ENCODE measurements at regions not wholly inside any gene's neighbourhood (a gene's known extent, or its start where the extent isn't known, plus 50 kb on each side); places are given as distances from the start of the nearest gene placed in this dataset.

GRCh38 chr5:116695681-116696080 is 121.1 kb upstream of the SEMA6A start:
- no peak for DNase-seq (ENCODE audit: low spot score)

GRCh38 chr5:116686438-116686837 is 111.8 kb upstream of the SEMA6A start:
- no peak for DNase-seq (ENCODE audit: low spot score)

DNA sequence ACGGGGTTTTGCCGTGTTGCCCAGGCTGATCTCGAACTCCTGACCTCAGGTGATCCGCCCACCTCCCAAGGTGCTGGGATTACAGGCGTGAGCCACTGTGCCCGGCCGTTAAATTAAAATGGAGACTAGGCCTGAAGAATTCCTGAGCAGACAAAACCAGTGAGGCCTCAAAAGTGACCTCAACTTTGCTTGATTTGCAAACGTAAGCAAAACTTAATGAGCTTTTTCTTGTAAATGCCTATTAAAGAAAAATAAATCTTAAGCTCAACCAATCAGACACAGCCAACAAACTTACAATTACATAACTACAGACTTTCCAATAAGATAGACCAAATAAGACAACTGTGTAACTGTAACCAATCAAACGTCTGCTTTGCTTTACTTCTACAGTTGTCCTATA is 111.3 kb upstream of the SEMA6A start:
- no peak for DNase-seq (ENCODE audit: low spot score)

DNA sequence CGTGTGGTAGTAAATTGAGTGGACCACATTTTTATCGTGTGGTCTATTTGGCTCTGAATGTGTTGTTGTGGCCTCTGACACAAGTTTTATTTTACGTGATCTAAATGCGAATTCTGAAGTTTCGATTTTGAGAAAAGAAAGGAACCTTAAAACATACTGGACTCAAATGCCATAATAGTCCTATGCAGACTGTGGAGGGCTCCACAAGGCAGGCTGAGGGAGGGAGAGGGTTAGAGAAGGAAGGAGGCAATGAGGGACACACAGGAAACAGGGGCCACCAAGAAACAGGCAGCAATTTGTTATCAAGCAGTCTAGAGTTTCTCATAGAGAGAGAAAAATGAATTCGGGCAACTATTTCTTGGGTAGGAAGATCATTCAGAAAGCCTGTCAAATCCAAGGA is 110.4 kb upstream of the SEMA6A start:
- DNase-seq (ENCODE audit: low spot score) = no peak

- no peak for DNase-seq (ENCODE audit: low spot score)
Observed at GRCh38 chr5:116681334-116682013, 106.9 kb upstream of the SEMA6A start.

- DNase-seq (ENCODE audit: low spot score) = no peak
Observed at GRCh38 chr5:116675626-116675910, 100.9 kb upstream of the SEMA6A start.

- no peak for DNase-seq (ENCODE audit: low spot score)
Observed at GRCh38 chr5:116674881-116675625, 100.4 kb upstream of the SEMA6A start.

- no peak for DNase-seq (ENCODE audit: low spot score)
Observed at GRCh38 chr5:116673453-116673852, 98.8 kb upstream of the SEMA6A start.

DNA sequence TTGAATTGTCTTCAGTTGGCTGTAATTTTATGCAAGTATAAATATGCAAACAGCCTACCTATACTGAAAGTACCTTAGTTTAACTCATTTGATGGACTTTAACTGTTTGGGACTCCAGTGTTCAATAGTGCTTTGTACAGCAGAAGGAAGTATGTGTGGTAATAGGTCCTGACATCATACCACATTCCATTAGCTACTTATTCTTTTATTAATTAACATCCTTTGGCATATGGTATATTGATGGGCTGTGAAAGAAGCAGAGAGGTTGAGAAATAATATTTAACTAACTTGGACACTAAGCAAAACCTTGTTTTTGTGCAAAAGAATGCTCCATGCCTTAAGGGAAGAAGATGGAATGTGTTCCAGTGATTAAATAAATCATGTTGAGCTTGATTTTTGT is 97.6 kb upstream of the SEMA6A start:
- no peak for DNase-seq (ENCODE audit: low spot score)

GRCh38 chr5:116671211-116671736 is 96.7 kb upstream of the SEMA6A start:
- no peak for DNase-seq (ENCODE audit: low spot score)

GRCh38 chr5:116669261-116670031 is 94.8 kb upstream of the SEMA6A start:
- no peak for DNase-seq (ENCODE audit: low spot score)

GRCh38 chr5:116668390-116668789 is 93.8 kb upstream of the SEMA6A start:
- DNase-seq (ENCODE audit: low spot score) = no peak

- DNase-seq (ENCODE audit: low spot score) = no peak
Observed at GRCh38 chr5:116666901-116667300, 92.3 kb upstream of the SEMA6A start.

DNA sequence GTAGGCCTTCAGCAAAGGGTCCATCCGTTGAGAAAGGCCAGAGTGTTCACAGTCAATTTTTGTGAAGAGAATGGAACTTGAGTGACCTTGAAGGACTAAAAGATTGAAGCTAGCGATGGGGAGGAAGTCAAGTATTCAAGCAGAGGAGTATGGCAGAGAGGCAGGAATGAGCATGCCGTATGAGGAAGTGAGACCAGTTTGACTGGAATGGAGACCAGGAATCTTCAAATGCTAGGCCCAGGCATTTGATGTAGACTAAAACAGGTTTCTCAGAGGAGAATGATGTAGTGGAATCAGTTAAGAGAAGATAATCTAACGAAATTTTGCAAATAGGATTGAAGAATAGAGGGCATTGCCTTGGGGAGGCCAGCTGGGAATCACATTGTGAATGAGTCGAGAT is 90.4 kb upstream of the SEMA6A start:
- DNase-seq (ENCODE audit: low spot score) = no peak

DNA sequence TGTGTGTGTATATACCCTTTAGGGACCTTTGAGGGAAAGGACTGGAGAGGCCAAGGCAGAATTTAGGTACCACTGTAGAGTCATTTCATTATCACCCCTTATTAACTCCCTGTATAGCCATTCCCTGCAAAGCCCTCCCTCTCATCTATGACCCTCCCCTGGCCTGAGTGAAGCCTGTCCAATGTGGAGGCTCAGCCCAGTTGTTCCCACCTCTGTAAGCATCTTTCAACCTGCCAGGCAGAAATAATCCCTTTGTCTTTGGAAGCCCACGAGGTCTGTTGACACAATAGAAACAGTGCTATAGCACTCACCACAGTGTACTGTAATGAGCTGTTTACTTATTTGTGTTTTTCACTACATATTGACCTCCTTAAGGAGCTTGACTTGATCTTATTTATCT is 88.5 kb upstream of the SEMA6A start:
- no peak for DNase-seq (ENCODE audit: low spot score)

DNA sequence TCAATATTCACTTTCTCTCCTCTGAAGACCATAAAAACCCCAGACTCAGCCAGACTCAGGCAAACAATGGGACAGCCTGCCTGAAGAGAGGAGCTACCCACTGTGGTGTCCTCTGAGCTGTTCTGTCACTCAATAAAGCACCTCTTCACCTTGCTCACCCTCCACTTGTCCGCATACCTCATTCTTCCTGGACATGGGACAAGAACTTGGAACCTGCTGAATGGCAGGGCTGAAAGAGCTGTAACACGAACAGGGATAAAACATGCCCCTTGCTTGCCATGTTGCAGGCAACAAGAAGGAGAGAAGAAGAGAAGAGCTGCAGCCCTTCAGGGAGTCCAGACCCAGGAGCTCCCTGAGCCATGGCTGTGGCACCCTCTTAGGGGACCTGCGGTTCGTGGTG is 86.8 kb upstream of the SEMA6A start:
- no peak for DNase-seq (ENCODE audit: low spot score)

DNA sequence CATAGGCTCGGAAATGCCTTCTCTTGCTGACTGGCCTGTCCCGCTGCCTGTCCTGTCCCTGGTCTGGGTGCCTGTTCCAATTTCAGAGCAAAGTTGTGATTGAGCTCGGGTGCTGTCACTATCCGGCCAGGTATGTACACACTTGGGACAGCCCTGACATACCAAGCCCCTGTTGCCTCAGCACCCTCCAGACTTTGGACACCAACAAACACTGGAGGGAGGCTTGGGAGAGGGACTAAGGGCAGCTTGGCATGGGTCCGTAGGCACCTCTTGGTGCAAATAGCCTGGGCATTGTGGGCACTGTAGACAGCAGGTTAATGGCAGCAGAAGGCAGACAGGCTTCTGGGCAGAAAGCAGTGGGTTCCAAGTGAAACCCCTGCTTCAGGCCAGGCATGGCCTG is 86.3 kb upstream of the SEMA6A start:
- DNase-seq (ENCODE audit: low spot score) = no peak

DNA sequence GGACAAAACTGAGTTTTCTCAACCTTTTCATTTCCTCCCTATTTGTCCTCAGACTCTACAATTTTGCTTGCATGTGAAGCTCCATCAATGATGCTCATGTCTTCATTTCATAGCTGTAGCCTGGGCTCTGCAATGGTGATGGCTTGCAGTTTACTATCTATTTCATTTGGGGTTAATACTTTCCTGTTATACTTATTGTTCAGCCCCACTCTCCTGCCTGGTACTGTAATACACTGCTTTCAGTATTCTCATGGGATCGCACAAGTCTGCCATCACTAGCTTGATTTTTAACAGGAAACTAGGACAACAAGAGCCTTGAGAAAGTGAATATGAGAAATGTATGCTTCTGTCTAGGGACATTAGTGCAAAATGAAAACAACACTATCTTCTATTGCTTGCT is 84.2 kb upstream of the SEMA6A start:
- DNase-seq (ENCODE audit: low spot score) = no peak

DNA sequence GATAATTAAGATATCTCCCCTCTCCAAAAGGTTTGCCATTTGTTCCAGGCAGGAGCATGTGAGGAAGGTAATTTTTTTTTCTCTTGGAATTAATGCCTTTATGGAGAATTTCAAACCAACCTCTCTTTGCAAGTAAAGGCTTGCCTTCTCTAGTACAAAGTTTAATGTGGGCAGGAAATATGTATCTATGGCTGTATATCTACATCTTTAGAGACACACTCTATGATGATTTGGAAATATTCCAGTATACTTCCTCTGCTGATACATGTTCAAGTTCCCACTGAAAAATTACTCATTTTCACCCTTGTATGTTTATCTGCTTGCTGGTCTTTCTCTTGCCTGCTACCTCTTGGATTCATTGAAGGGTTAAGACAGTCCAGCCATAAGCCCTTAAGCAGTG is 83.5 kb upstream of the SEMA6A start:
- no peak for DNase-seq (ENCODE audit: low spot score)

DNA sequence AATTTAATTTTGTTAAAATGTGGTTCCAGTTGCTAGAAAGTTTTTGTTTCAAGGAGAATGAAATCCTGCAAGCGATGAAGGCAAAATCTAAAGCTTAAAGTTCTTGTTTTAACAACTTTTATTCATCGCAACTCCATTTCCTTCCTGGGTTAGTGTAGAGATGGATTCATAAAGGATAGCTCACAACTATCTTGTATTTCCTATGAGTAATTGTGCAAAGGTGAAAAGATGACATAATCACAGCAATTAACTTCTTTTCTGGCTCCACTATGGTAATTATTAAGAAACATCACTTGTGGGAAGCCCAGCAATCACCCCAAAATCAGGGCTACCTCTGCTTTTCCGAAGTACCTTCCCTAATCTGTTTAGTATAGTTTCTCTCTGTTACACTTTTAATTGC is 80.8 kb upstream of the SEMA6A start:
- no peak for DNase-seq (ENCODE audit: low spot score)

GRCh38 chr5:116654925-116655324 is 80.3 kb upstream of the SEMA6A start:
- DNase-seq (ENCODE audit: low spot score) = no peak

GRCh38 chr5:116652903-116653302 is 78.3 kb upstream of the SEMA6A start:
- no peak for DNase-seq (ENCODE audit: low spot score)

GRCh38 chr5:116652196-116652729 is 77.6 kb upstream of the SEMA6A start:
- DNase-seq (ENCODE audit: low spot score) = no peak
